ENCODE measurements at regions not wholly inside any gene's neighbourhood (a gene's known extent, or its start where the extent isn't known, plus 50 kb on each side); places are given as distances from the start of the nearest gene placed in this dataset.

GRCh38 chr4:137090951-137091350 lies 441.3 kb downstream of the PCDH18 start:
- no peak for TF ChIP-seq CTCF (conservative IDR thresholded peaks at IDR 0.05)
- H3K36me3 Mint-ChIP-seq (ENCODE audit: low read depth): no peaks in the 10 kb centered on the region
- H3K9me3 Mint-ChIP-seq: peaks cover 2% of the 10 kb centered on the region
- no peaks in the 10 kb centered on the region for H3K4me1 Mint-ChIP-seq
- H3K27me3 Mint-ChIP-seq (ENCODE audit: low read depth): no peaks in the 10 kb centered on the region
- H3K27ac Mint-ChIP-seq (ENCODE audit: unreplicated experiment): no peak overlapping the region
- no peak for DNase-seq (ENCODE audit: low read depth, low spot score)
- H3K4me3 Mint-ChIP-seq: no peak overlapping the region

- no peak for TF ChIP-seq CTCF (conservative IDR thresholded peaks at IDR 0.05)
- no peaks in the 10 kb centered on the region for H3K4me1 Mint-ChIP-seq
- DNase-seq (ENCODE audit: low read depth, low spot score): no peak
- H3K27ac Mint-ChIP-seq (ENCODE audit: unreplicated experiment): no peak overlapping the region
- H3K9me3 Mint-ChIP-seq: no peaks in the 10 kb centered on the region
- no peak overlapping the region for H3K4me3 Mint-ChIP-seq
- no peaks in the 10 kb centered on the region for H3K36me3 Mint-ChIP-seq (ENCODE audit: low read depth)
- no peaks in the 10 kb centered on the region for H3K27me3 Mint-ChIP-seq (ENCODE audit: low read depth)
These were observed 448.6 kb downstream of the PCDH18 start for GRCh38 chr4:137083571-137084135.

- no peak overlapping the region for H3K4me3 Mint-ChIP-seq
- H3K36me3 Mint-ChIP-seq (ENCODE audit: low read depth): no peaks in the 10 kb centered on the region
- no peaks in the 10 kb centered on the region for H3K27me3 Mint-ChIP-seq (ENCODE audit: low read depth)
- H3K9me3 Mint-ChIP-seq: no peaks in the 10 kb centered on the region
- no peak for DNase-seq (ENCODE audit: low read depth, low spot score)
- H3K4me1 Mint-ChIP-seq: no peaks in the 10 kb centered on the region
- H3K27ac Mint-ChIP-seq (ENCODE audit: unreplicated experiment): no peak overlapping the region
- TF ChIP-seq CTCF (conservative IDR thresholded peaks at IDR 0.05): no peak
These were observed 450.2 kb downstream of the PCDH18 start for GRCh38 chr4:137082061-137082460.

GRCh38 chr4:137076908-137077307 lies 455.4 kb downstream of the PCDH18 start:
- no peak for TF ChIP-seq CTCF (conservative IDR thresholded peaks at IDR 0.05)
- no peak overlapping the region for H3K4me3 Mint-ChIP-seq
- no peaks in the 10 kb centered on the region for H3K36me3 Mint-ChIP-seq (ENCODE audit: low read depth)
- no peaks in the 10 kb centered on the region for H3K4me1 Mint-ChIP-seq
- DNase-seq (ENCODE audit: low read depth, low spot score): no peak
- H3K27ac Mint-ChIP-seq (ENCODE audit: unreplicated experiment): no peak overlapping the region
- no peaks in the 10 kb centered on the region for H3K9me3 Mint-ChIP-seq
- H3K27me3 Mint-ChIP-seq (ENCODE audit: low read depth): no peaks in the 10 kb centered on the region

GRCh38 chr4:137075586-137075985 lies 456.7 kb downstream of the PCDH18 start:
- no peak for DNase-seq (ENCODE audit: low read depth, low spot score)
- no peak overlapping the region for H3K27ac Mint-ChIP-seq (ENCODE audit: unreplicated experiment)
- no peaks in the 10 kb centered on the region for H3K27me3 Mint-ChIP-seq (ENCODE audit: low read depth)
- no peaks in the 10 kb centered on the region for H3K9me3 Mint-ChIP-seq
- H3K4me1 Mint-ChIP-seq: no peaks in the 10 kb centered on the region
- no peak for TF ChIP-seq CTCF (conservative IDR thresholded peaks at IDR 0.05)
- no peak overlapping the region for H3K4me3 Mint-ChIP-seq
- H3K36me3 Mint-ChIP-seq (ENCODE audit: low read depth): no peaks in the 10 kb centered on the region

- Mint-ChIP-seq H3K4me1 (peaks cover 13% of the 10 kb centered on the region), H3K27ac (ENCODE audit: unreplicated experiment) (no peak overlapping the region), H3K4me3 (no peak overlapping the region), H3K9me3 (peaks cover 5% of the 10 kb centered on the region), H3K27me3 (ENCODE audit: low read depth) (no peaks in the 10 kb centered on the region), H3K36me3 (ENCODE audit: low read depth) (no peaks in the 10 kb centered on the region)
- TF ChIP-seq CTCF (conservative IDR thresholded peaks at IDR 0.05): no peak
- no peak for DNase-seq (ENCODE audit: low read depth, low spot score)
These were observed 461.7 kb downstream of the PCDH18 start for GRCh38 chr4:137070614-137071013.
